Neural crest cell (in vitro differentiated cells): ENCODE measurements at regions not wholly inside any gene's neighbourhood (a gene's known extent, or its start where the extent isn't known, plus 50 kb on each side); places are given as distances from the start of the nearest gene placed in this dataset.

ENCODE experiments used
- DNase-seq: peaks from one replicate; pipeline ENCODE4 v3.0.0; 2021; ENCODE audit warnings: low read depth, mixed read lengths, low spot score
- H3K27ac Mint-ChIP-seq: one replicate; pipeline ENCODE4 v1.8.0; 2021; ENCODE audit warnings: mild to moderate bottlenecking, mixed read lengths; ENCODE audit not compliant: unreplicated experiment
- H3K27me3 Mint-ChIP-seq: 2 replicates; pipeline ENCODE4 v1.8.0; 2021; ENCODE audit warnings: low read depth, mild to moderate bottlenecking, mixed read lengths
- H3K36me3 Mint-ChIP-seq: 2 replicates; pipeline ENCODE4 v1.8.0; 2021; ENCODE audit warnings: low read depth, mild to moderate bottlenecking, mixed read lengths
- H3K4me1 Mint-ChIP-seq: 2 replicates; pipeline ENCODE4 v1.8.0; 2021; ENCODE audit warnings: mixed read lengths
- H3K4me3 Mint-ChIP-seq: one replicate; pipeline ENCODE4 v1.8.0; 2021; ENCODE audit warnings: mild to moderate bottlenecking, mixed read lengths
- H3K9me3 Mint-ChIP-seq: 2 replicates; pipeline ENCODE4 v1.8.0; 2021; ENCODE audit warnings: mixed read lengths
- CTCF ChIP-seq: fragments of 200-600 bp; sonication (generic); conservative IDR thresholded peaks from 2 replicates; pipeline ENCODE4 v1.5.0; 2021; ENCODE audit warnings: antibody characterized with exemption, mild to moderate bottlenecking

- Mint-ChIP-seq H3K4me3 (no peak overlapping the region), H3K9me3 (no peaks in the 10 kb centered on the region), H3K27ac (no peak overlapping the region), H3K4me1 (no peaks in the 10 kb centered on the region), H3K27me3 (peaks cover 84% of the 10 kb centered on the region), H3K36me3 (no peaks in the 10 kb centered on the region)
- no peak for DNase-seq
- no peak for TF ChIP-seq CTCF
Measured at GRCh38 chr5:135776457-135776856, 58.0 kb upstream of the SLC25A48 start.

- Mint-ChIP-seq H3K9me3 (no peaks in the 10 kb centered on the region), H3K4me3 (no peak overlapping the region), H3K27ac (no peak overlapping the region), H3K36me3 (no peaks in the 10 kb centered on the region), H3K27me3 (peaks cover 32% of the 10 kb centered on the region), H3K4me1 (no peaks in the 10 kb centered on the region)
- no peak for DNase-seq
- TF ChIP-seq CTCF: no peak
Measured at GRCh38 chr5:135761746-135762145, 72.7 kb upstream of the SLC25A48 start.

- H3K36me3 Mint-ChIP-seq: no peaks in the 10 kb centered on the region
- no peak for DNase-seq
- no peaks in the 10 kb centered on the region for H3K9me3 Mint-ChIP-seq
- no peak for TF ChIP-seq CTCF
- H3K4me3 Mint-ChIP-seq: no peak overlapping the region
- H3K27me3 Mint-ChIP-seq: peaks cover 11% of the 10 kb centered on the region
- no peak overlapping the region for H3K27ac Mint-ChIP-seq
- H3K4me1 Mint-ChIP-seq: no peaks in the 10 kb centered on the region
Measured at GRCh38 chr5:135759149-135759784, 75.2 kb upstream of the SLC25A48 start.

GRCh38 chr5:135753990-135754389, 80.5 kb upstream of the SLC25A48 start:
- Mint-ChIP-seq H3K27me3 (no peaks in the 10 kb centered on the region), H3K27ac (no peak overlapping the region), H3K9me3 (no peaks in the 10 kb centered on the region), H3K36me3 (no peaks in the 10 kb centered on the region), H3K4me1 (no peaks in the 10 kb centered on the region), H3K4me3 (no peak overlapping the region)
- DNase-seq: no peak
- TF ChIP-seq CTCF: no peak

- Mint-ChIP-seq H3K4me1 (no peaks in the 10 kb centered on the region), H3K27me3 (no peaks in the 10 kb centered on the region), H3K4me3 (no peak overlapping the region), H3K27ac (no peak overlapping the region), H3K36me3 (no peaks in the 10 kb centered on the region), H3K9me3 (peaks cover 4% of the 10 kb centered on the region)
- TF ChIP-seq CTCF: peak; percentile 19
- no peak for DNase-seq
Measured at GRCh38 chr5:135750506-135750905, 84.0 kb upstream of the SLC25A48 start.
